ENCODE measurements at regions not wholly inside any gene's neighbourhood (a gene's known extent, or its start where the extent isn't known, plus 50 kb on each side); places are given as distances from the start of the nearest gene placed in this dataset.

- in situ Hi-C loops (cut with HindIII; ENCODE audit: low sequenced_read_pairs), result no loop called here
These were observed 150.2 kb downstream of the BRD1 start for GRCh38 chr22:49677495-49677889.

- in situ Hi-C loops (cut with HindIII; ENCODE audit: low sequenced_read_pairs), result no loop called here
These were observed 150.7 kb downstream of the BRD1 start for GRCh38 chr22:49676783-49677494.

GRCh38 chr22:49676230-49676629, 151.4 kb downstream of the BRD1 start:
- in situ Hi-C loops (cut with HindIII; ENCODE audit: low sequenced_read_pairs), result no loop called here

GRCh38 chr22:49674479-49675050, 153.1 kb downstream of the BRD1 start:
- in situ Hi-C loops (cut with HindIII; ENCODE audit: low sequenced_read_pairs), result loop anchor here (25.0 kb wide), 1 partner anchor 113 kb away; no protein-coding TSS in a partner anchor

GRCh38 chr22:49673048-49673447, 154.6 kb downstream of the BRD1 start:
- in situ Hi-C loops (cut with HindIII; ENCODE audit: low sequenced_read_pairs), result loop anchor here (25.0 kb wide), 1 partner anchor 114 kb away; no protein-coding TSS in a partner anchor

GRCh38 chr22:49672014-49672516, 155.6 kb downstream of the BRD1 start:
- in situ Hi-C loops (cut with HindIII; ENCODE audit: low sequenced_read_pairs), result loop anchor here (25.0 kb wide), 1 partner anchor 115 kb away; no protein-coding TSS in a partner anchor

GRCh38 chr22:49671331-49672013, 156.2 kb downstream of the BRD1 start:
- in situ Hi-C loops (cut with HindIII; ENCODE audit: low sequenced_read_pairs), result loop anchor here (25.0 kb wide), 1 partner anchor 116 kb away; no protein-coding TSS in a partner anchor

- in situ Hi-C loops (cut with HindIII; ENCODE audit: low sequenced_read_pairs), result loop anchor here (25.0 kb wide), 1 partner anchor 117 kb away; no protein-coding TSS in a partner anchor
These were observed 157.0 kb downstream of the BRD1 start for GRCh38 chr22:49670456-49671330.

GRCh38 chr22:49669969-49670455, 157.7 kb downstream of the BRD1 start:
- in situ Hi-C loops (cut with HindIII; ENCODE audit: low sequenced_read_pairs), result loop anchor here (25.0 kb wide), 1 partner anchor 117 kb away; no protein-coding TSS in a partner anchor

- in situ Hi-C loops (cut with HindIII; ENCODE audit: low sequenced_read_pairs), result loop anchor here (25.0 kb wide), 1 partner anchor 118 kb away; no protein-coding TSS in a partner anchor
These were observed 158.2 kb downstream of the BRD1 start for GRCh38 chr22:49669427-49669968.

- in situ Hi-C loops (cut with HindIII; ENCODE audit: low sequenced_read_pairs), result loop anchor here (25.0 kb wide), 1 partner anchor 119 kb away; no protein-coding TSS in a partner anchor
These were observed 159.3 kb downstream of the BRD1 start for GRCh38 chr22:49668402-49668801.

- in situ Hi-C loops (cut with HindIII; ENCODE audit: low sequenced_read_pairs), result loop anchor here (25.0 kb wide), 1 partner anchor 120 kb away; no protein-coding TSS in a partner anchor
These were observed 160.4 kb downstream of the BRD1 start for GRCh38 chr22:49667236-49667635.

GRCh38 chr22:49666146-49666809, 161.4 kb downstream of the BRD1 start:
- in situ Hi-C loops (cut with HindIII; ENCODE audit: low sequenced_read_pairs), result loop anchor here (25.0 kb wide), 1 partner anchor 121 kb away; no protein-coding TSS in a partner anchor

GRCh38 chr22:49664891-49665290, 162.8 kb downstream of the BRD1 start:
- in situ Hi-C loops (cut with HindIII; ENCODE audit: low sequenced_read_pairs), result loop anchor here (25.0 kb wide), 1 partner anchor 122 kb away; no protein-coding TSS in a partner anchor

GRCh38 chr22:49664371-49664881, 163.2 kb downstream of the BRD1 start:
- in situ Hi-C loops (cut with HindIII; ENCODE audit: low sequenced_read_pairs), result loop anchor here (25.0 kb wide), 1 partner anchor 123 kb away; no protein-coding TSS in a partner anchor

GRCh38 chr22:49663823-49664222, 163.8 kb downstream of the BRD1 start:
- in situ Hi-C loops (cut with HindIII; ENCODE audit: low sequenced_read_pairs), result loop anchor here (25.0 kb wide), 1 partner anchor 123 kb away; no protein-coding TSS in a partner anchor

GRCh38 chr22:49663311-49663711, 164.4 kb downstream of the BRD1 start:
- in situ Hi-C loops (cut with HindIII; ENCODE audit: low sequenced_read_pairs), result loop anchor here (25.0 kb wide), 1 partner anchor 124 kb away; no protein-coding TSS in a partner anchor

GRCh38 chr22:49662681-49663080, 165.0 kb downstream of the BRD1 start:
- in situ Hi-C loops (cut with HindIII; ENCODE audit: low sequenced_read_pairs), result loop anchor here (25.0 kb wide), 1 partner anchor 125 kb away; no protein-coding TSS in a partner anchor

Data from DLD1 (cell line).